Neutrophil (primary cell): ENCODE measurements at regions not wholly inside any gene's neighbourhood (a gene's known extent, or its start where the extent isn't known, plus 50 kb on each side); places are given as distances from the start of the nearest gene placed in this dataset.

Source experiments
- H3K27ac ChIP-seq: fragments of 200-600 bp; sonication (generic); 2 replicates; pipeline ENCODE4 v1.5.1; 2016; ENCODE audit warnings: mild to moderate bottlenecking, moderate library complexity
- H3K27me3 ChIP-seq: fragments of 200-600 bp; sonication (generic); 2 replicates; pipeline ENCODE4 v1.6.0; 2016; ENCODE audit warnings: mild to moderate bottlenecking
- H3K36me3 ChIP-seq: fragments of 200-600 bp; sonication (generic); 2 replicates; pipeline ENCODE4 v1.5.1; 2017
- H3K4me1 ChIP-seq, 2 experiments: fragments of 200-600 bp in 1 of 2; sonication (generic) in 1 of 2; 1 replicate in 1 of 2; 2 replicates in 1 of 2; pipeline versions ENCODE4 v1.5.1 to v1.6.1; 2013 to 2016; ENCODE audit warnings: low read depth in 1 of 2, low read length in 1 of 2, mild to moderate bottlenecking in 1 of 2, moderate library complexity in 1 of 2; ENCODE audit not compliant: control insufficient read depth in 1 of 2, insufficient read depth in 1 of 2
- H3K4me3 ChIP-seq, 2 experiments: fragments of 200-600 bp in 1 of 2; sonication (generic) in 1 of 2; 1 replicate in 1 of 2; 2 replicates in 1 of 2; pipeline ENCODE4 v1.5.1; 2013 to 2016; ENCODE audit warnings: low read depth in 1 of 2, low read length in 1 of 2, mild to moderate bottlenecking in 1 of 2, moderate library complexity in 1 of 2
- H3K9me3 ChIP-seq: fragments of 200-600 bp; sonication (generic); 2 replicates; pipeline ENCODE4 v1.5.1; 2016
- CTCF ChIP-seq: fragments of 200-600 bp; sonication (generic); IDR thresholded peaks from 2 replicates; pipeline ENCODE4 v1.5.1; 2016; ENCODE audit warnings: antibody characterized with exemption

GRCh38 chr5:87008751-87009560, 258.7 kb upstream of the RASA1 start:
- no peaks in the 10 kb centered on the region for H3K9me3 ChIP-seq
- H3K27me3 ChIP-seq: no peaks in the 10 kb centered on the region
- no peak overlapping the region for H3K4me3 ChIP-seq
- no peak for TF ChIP-seq CTCF
- no peaks in the 10 kb centered on the region for H3K36me3 ChIP-seq
- no peaks in the 10 kb centered on the region for H3K4me1 ChIP-seq
- no peak overlapping the region for H3K27ac ChIP-seq

- Histone ChIP-seq H3K27ac (no peak overlapping the region), H3K4me3 (no peak overlapping the region), H3K36me3 (no peaks in the 10 kb centered on the region), H3K27me3 (no peaks in the 10 kb centered on the region), H3K4me1 (no peaks in the 10 kb centered on the region), H3K9me3 (no peaks in the 10 kb centered on the region)
- TF ChIP-seq CTCF: no peak
Measured at GRCh38 chr5:87010736-87011135, 256.9 kb upstream of the RASA1 start.

GRCh38 chr5:87015901-87016300, 251.8 kb upstream of the RASA1 start:
- no peaks in the 10 kb centered on the region for H3K9me3 ChIP-seq
- H3K27ac ChIP-seq: no peak overlapping the region
- H3K27me3 ChIP-seq: no peaks in the 10 kb centered on the region
- H3K36me3 ChIP-seq: no peaks in the 10 kb centered on the region
- no peaks in the 10 kb centered on the region for H3K4me1 ChIP-seq
- no peak for TF ChIP-seq CTCF
- H3K4me3 ChIP-seq: no peak overlapping the region

- H3K4me3 ChIP-seq: no peak overlapping the region
- H3K27me3 ChIP-seq: no peaks in the 10 kb centered on the region
- H3K4me1 ChIP-seq: no peaks in the 10 kb centered on the region
- no peak for TF ChIP-seq CTCF
- no peak overlapping the region for H3K27ac ChIP-seq
- no peaks in the 10 kb centered on the region for H3K36me3 ChIP-seq
- H3K9me3 ChIP-seq: no peaks in the 10 kb centered on the region
Measured at GRCh38 chr5:87020099-87020934, 247.4 kb upstream of the RASA1 start.

- Histone ChIP-seq H3K27ac (no peak overlapping the region), H3K36me3 (no peaks in the 10 kb centered on the region), H3K4me1 (no peaks in the 10 kb centered on the region), H3K4me3 (no peak overlapping the region), H3K9me3 (no peaks in the 10 kb centered on the region), H3K27me3 (no peaks in the 10 kb centered on the region)
- no peak for TF ChIP-seq CTCF
Measured at GRCh38 chr5:87022415-87022814, 245.3 kb upstream of the RASA1 start.
